Spleen (tissue), 3 donors: ENCODE measurements at regions not wholly inside any gene's neighbourhood (a gene's known extent, or its start where the extent isn't known, plus 50 kb on each side); places are given as distances from the start of the nearest gene placed in this dataset.

ENCODE experiments used
- POLR2A ChIP-seq, 3 donors: fragments of 450-650 bp; IDR thresholded peaks; one replicate each; pipeline ENCODE4 v1.5.1; 2017; ENCODE audit warnings: antibody characterized with exemption in 3 of 3, mild to moderate bottlenecking in 1 of 3
- POLR2AphosphoS5 ChIP-seq, 3 donors: sonication (generic); formaldehyde crosslinking; IDR thresholded peaks; one replicate each; pipeline ENCODE4 v1.5.1; 2017; ENCODE audit warnings: antibody characterized with exemption in 3 of 3

GRCh38 chr4:103403619-103404018, 205.5 kb upstream of the CENPE start:
- TF ChIP-seq POLR2AphosphoS5 (IDR thresholded peaks at IDR 0.05) (no peak), POLR2A (IDR thresholded peaks at IDR 0.05) (no peak)
